H9 (cell line): ENCODE measurements at regions not wholly inside any gene's neighbourhood (a gene's known extent, or its start where the extent isn't known, plus 50 kb on each side); places are given as distances from the start of the nearest gene placed in this dataset.

Experiments used
- DNase-seq: peaks from one replicate; pipeline ENCODE4 v3.0.0-alpha.2; 2017
- H2AFZ ChIP-seq: one replicate; pipeline ENCODE4 v1.6.1; 2013; ENCODE audit warnings: mild to moderate bottlenecking, low read length, control low read depth, moderate library complexity
- H2AK5ac ChIP-seq: 2 replicates; pipeline ENCODE4 v1.6.1; 2013; ENCODE audit warnings: low read length, control low read depth, mixed read lengths; ENCODE audit not compliant: insufficient read length
- H2BK120ac ChIP-seq: one replicate; pipeline ENCODE4 v1.6.1; 2013; ENCODE audit warnings: low read depth, mild to moderate bottlenecking, low read length, control low read depth, inconsistent platforms; ENCODE audit not compliant: poor library complexity, severe bottlenecking
- H2BK12ac ChIP-seq: 2 replicates; pipeline ENCODE4 v1.6.1; 2013; ENCODE audit warnings: low read length, control low read depth, mixed read lengths, low read depth; ENCODE audit not compliant: insufficient read length
- H2BK15ac ChIP-seq: 2 replicates; pipeline ENCODE4 v1.6.1; 2013; ENCODE audit warnings: low read depth, low read length, control low read depth
- H2BK20ac ChIP-seq: one replicate; pipeline ENCODE4 v1.6.1; 2013; ENCODE audit warnings: low read depth, mild to moderate bottlenecking, low read length, control low read depth, inconsistent platforms; ENCODE audit not compliant: poor library complexity, severe bottlenecking
- H2BK5ac ChIP-seq: 2 replicates; pipeline ENCODE4 v1.6.1; 2013; ENCODE audit warnings: low read length, control low read depth, mixed read lengths; ENCODE audit not compliant: insufficient read length
- H3K14ac ChIP-seq: 2 replicates; pipeline ENCODE4 v1.6.1; 2013; ENCODE audit warnings: low read length, control low read depth; ENCODE audit not compliant: insufficient read depth
- H3K18ac ChIP-seq: 2 replicates; pipeline ENCODE4 v1.6.1; 2013; ENCODE audit warnings: low read depth, mild to moderate bottlenecking, mixed read lengths, low read length, control low read depth; ENCODE audit not compliant: insufficient read length
- H3K23ac ChIP-seq: 2 replicates; pipeline ENCODE4 v1.6.1; 2013; ENCODE audit warnings: low read length, control low read depth, mixed read lengths, low read depth; ENCODE audit not compliant: insufficient read length
- H3K23me2 ChIP-seq: 2 replicates; pipeline ENCODE4 v1.6.1; 2013; ENCODE audit warnings: low read depth, mild to moderate bottlenecking, mixed read lengths, low read length, control low read depth; ENCODE audit not compliant: insufficient read length, poor library complexity, severe bottlenecking
- H3K27ac ChIP-seq: 2 replicates; pipeline ENCODE4 v1.5.1; 2013; ENCODE audit warnings: low read length, control low read depth, mixed read lengths, low read depth; ENCODE audit not compliant: insufficient read length
- H3K27me3 ChIP-seq: 2 replicates; pipeline ENCODE4 v1.6.1; 2013; ENCODE audit warnings: low read length, control low read depth, inconsistent platforms; ENCODE audit not compliant: insufficient read depth
- H3K4ac ChIP-seq: 2 replicates; pipeline ENCODE4 v1.6.1; 2013; ENCODE audit warnings: low read depth, mild to moderate bottlenecking, control low read depth, inconsistent platforms, low read length, moderate library complexity
- H3K4me1 ChIP-seq: 2 replicates; pipeline ENCODE4 v1.6.1; 2013; ENCODE audit warnings: low read length, control low read depth, inconsistent platforms; ENCODE audit not compliant: insufficient read depth
- H3K4me2 ChIP-seq: 2 replicates; pipeline ENCODE4 v1.6.1; 2013; ENCODE audit warnings: low read length, control low read depth, mixed read lengths; ENCODE audit not compliant: insufficient read length, insufficient read depth
- H3K56ac ChIP-seq: 2 replicates; pipeline ENCODE4 v1.6.1; 2013; ENCODE audit warnings: low read depth, mild to moderate bottlenecking, mixed read lengths, low read length, control low read depth; ENCODE audit not compliant: insufficient read length
- H3K79me1 ChIP-seq: 2 replicates; pipeline ENCODE4 v1.6.1; 2013; ENCODE audit warnings: low read depth, mild to moderate bottlenecking, moderate library complexity, low read length, control low read depth, inconsistent platforms; ENCODE audit not compliant: insufficient read depth, poor library complexity, severe bottlenecking
- H3K79me2 ChIP-seq: 2 replicates; pipeline ENCODE4 v1.6.1; 2013; ENCODE audit warnings: low read length, control low read depth, inconsistent platforms; ENCODE audit not compliant: insufficient read depth
- H3K9ac ChIP-seq: 2 replicates; pipeline ENCODE4 v1.6.1; 2013; ENCODE audit warnings: low read length, control low read depth, mixed read lengths; ENCODE audit not compliant: insufficient read length; ENCODE audit errors: extremely low read depth
- H3K9me3 ChIP-seq: one replicate; pipeline ENCODE4 v1.6.1; 2013; ENCODE audit warnings: low read depth, low read length, inconsistent platforms; ENCODE audit not compliant: control insufficient read depth
- H3T11ph ChIP-seq: one replicate; pipeline ENCODE4 v1.6.1; 2013; ENCODE audit warnings: mild to moderate bottlenecking, low read length, control low read depth, inconsistent platforms
- H4K20me1 ChIP-seq: one replicate; pipeline ENCODE4 v1.6.1; 2013; ENCODE audit not compliant: control insufficient read depth, insufficient read length, insufficient read depth
- H4K5ac ChIP-seq: 2 replicates; pipeline ENCODE4 v1.6.1; 2013; ENCODE audit warnings: low read depth, mild to moderate bottlenecking, mixed read lengths, low read length, control low read depth; ENCODE audit not compliant: insufficient read length
- H4K8ac ChIP-seq: replicated peaks from 2 replicates; pipeline ENCODE4 v1.6.1; 2013; ENCODE audit warnings: low read length, control low read depth, mixed read lengths, low read depth; ENCODE audit not compliant: insufficient read length
- H4K91ac ChIP-seq: 2 replicates; pipeline ENCODE4 v1.6.1; 2013; ENCODE audit warnings: low read depth, mild to moderate bottlenecking, moderate library complexity, mixed read lengths, low read length, control low read depth; ENCODE audit not compliant: insufficient read length
- H3K27ac Mint-ChIP-seq, 3 experiments: 2 replicates in 2 of 3; 3 replicates in 1 of 3; pipeline ENCODE4 v1.8.0; 2020 to 2021; ENCODE audit warnings: mixed read lengths in 3 of 3, mild to moderate bottlenecking in 1 of 3, moderate library complexity in 1 of 3
- H3K27me3 Mint-ChIP-seq: 2 replicates; pipeline ENCODE4 v1.8.0; 2021; ENCODE audit warnings: low read depth, mild to moderate bottlenecking, moderate library complexity, mixed read lengths
- H3K36me3 Mint-ChIP-seq, 3 experiments: 2 replicates in 2 of 3; 3 replicates in 1 of 3; pipeline ENCODE4 v1.8.0; 2020 to 2021; ENCODE audit warnings: low read depth in 3 of 3, mixed read lengths in 3 of 3; ENCODE audit not compliant: insufficient read depth in 1 of 3
- H3K4me1 Mint-ChIP-seq, 2 experiments: 2 replicates each; pipeline ENCODE4 v1.8.0; 2020; ENCODE audit warnings: mixed read lengths in 2 of 2
- H3K4me3 Mint-ChIP-seq, 2 experiments: 2 replicates in 1 of 2; 3 replicates in 1 of 2; pipeline ENCODE4 v1.8.0; 2020 to 2021; ENCODE audit warnings: mild to moderate bottlenecking in 2 of 2, mixed read lengths in 2 of 2, moderate library complexity in 1 of 2
- H3K9me3 Mint-ChIP-seq, 2 experiments: 2 replicates in 1 of 2; 3 replicates in 1 of 2; pipeline ENCODE4 v1.8.0; 2020; ENCODE audit warnings: mild to moderate bottlenecking in 2 of 2, mixed read lengths in 2 of 2, moderate library complexity in 1 of 2
- WGBS: extraction: QIAGEN DNeasy Blood & Tissue Kit; methylation state at CpG from one replicate; pipeline ENCODE4 v1.1.7; 2013; ENCODE audit warnings: missing lambda C conversion rate, low lambda C conversion rate, mixed read lengths; ENCODE audit not compliant: insufficient read length; ENCODE audit errors: extremely low coverage; 5-methylcytosine and 5-hydroxymethylcytosine counted together
- TF ChIP-seq, protein P1 (sequence below): fragments of 200-600 bp; sonication (generic); conservative IDR thresholded peaks from 3 replicates; pipeline ENCODE4 v1.8.0; 2021; ENCODE audit warnings: antibody characterized with exemption, mild to moderate bottlenecking

DNA sequence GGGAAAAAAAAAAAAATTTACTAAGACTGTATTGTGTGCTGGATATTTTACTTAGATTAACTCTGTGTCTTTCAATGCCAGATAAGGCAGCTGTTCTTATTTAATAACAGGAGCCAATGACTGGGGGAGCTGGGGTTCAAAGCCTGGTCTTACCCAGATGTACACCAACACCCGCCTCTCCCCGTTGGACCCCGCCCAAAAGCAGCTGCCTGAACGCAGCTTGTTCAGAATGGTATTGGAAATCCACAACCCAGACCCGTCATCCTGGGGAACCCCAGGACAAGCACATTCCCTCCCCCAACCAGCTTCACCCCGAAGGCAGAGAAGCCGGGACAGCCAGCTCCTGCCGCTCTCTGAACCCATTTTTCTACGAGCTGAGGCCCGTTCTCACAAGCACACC lies 113.6 kb upstream of the TMPRSS2 start:
- Histone ChIP-seq H3K79me2 (no peaks in the 10 kb centered on the region), H3K27ac (no peak overlapping the region), H2BK15ac (no peak overlapping the region), H3K56ac (no peak overlapping the region), H2AFZ (no peak overlapping the region), H3K23me2 (no peaks in the 10 kb centered on the region), H3K4me2 (no peak overlapping the region), H3K27me3 (no peaks in the 10 kb centered on the region), H3K79me1 (no peaks in the 10 kb centered on the region), H2AK5ac (no peak overlapping the region), H2BK12ac (no peak overlapping the region), H4K8ac (no peak overlapping the region), H3K4ac (no peak overlapping the region), H3K9ac (no peak overlapping the region), H2BK120ac (no peak overlapping the region), H4K20me1 (no peaks in the 10 kb centered on the region), H3K23ac (no peak overlapping the region), H2BK5ac (no peak overlapping the region), H2BK20ac (no peak overlapping the region), H4K91ac (no peak overlapping the region), H3T11ph (no peak overlapping the region), H3K14ac (no peak overlapping the region), H3K4me1 (no peaks in the 10 kb centered on the region), H4K5ac (no peak overlapping the region), H3K18ac (no peak overlapping the region), H3K9me3 (no peaks in the 10 kb centered on the region)
- no peak for DNase-seq
- no peak overlapping the region for H3K4me3 Mint-ChIP-seq
- H3K36me3 Mint-ChIP-seq, result peaks cover 0 to 2% (median 0%) of the 10 kb centered on the region in 3 experiments; a peak in 2 of 7 replicates
- TF ChIP-seq, protein P1, sequence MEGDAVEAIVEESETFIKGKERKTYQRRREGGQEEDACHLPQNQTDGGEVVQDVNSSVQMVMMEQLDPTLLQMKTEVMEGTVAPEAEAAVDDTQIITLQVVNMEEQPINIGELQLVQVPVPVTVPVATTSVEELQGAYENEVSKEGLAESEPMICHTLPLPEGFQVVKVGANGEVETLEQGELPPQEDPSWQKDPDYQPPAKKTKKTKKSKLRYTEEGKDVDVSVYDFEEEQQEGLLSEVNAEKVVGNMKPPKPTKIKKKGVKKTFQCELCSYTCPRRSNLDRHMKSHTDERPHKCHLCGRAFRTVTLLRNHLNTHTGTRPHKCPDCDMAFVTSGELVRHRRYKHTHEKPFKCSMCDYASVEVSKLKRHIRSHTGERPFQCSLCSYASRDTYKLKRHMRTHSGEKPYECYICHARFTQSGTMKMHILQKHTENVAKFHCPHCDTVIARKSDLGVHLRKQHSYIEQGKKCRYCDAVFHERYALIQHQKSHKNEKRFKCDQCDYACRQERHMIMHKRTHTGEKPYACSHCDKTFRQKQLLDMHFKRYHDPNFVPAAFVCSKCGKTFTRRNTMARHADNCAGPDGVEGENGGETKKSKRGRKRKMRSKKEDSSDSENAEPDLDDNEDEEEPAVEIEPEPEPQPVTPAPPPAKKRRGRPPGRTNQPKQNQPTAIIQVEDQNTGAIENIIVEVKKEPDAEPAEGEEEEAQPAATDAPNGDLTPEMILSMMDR, result no peak
- H3K4me1 Mint-ChIP-seq, result 0 out of 4 replicates have a peak, but pooled peaks cover 0 to 2% of the 10 kb centered on the region in 2 experiments
- no peak overlapping the region for H3K27ac Mint-ChIP-seq
- H3K27me3 Mint-ChIP-seq, result peaks cover 2% of the 10 kb centered on the region
- H3K9me3 Mint-ChIP-seq, result peaks cover 0 to 2% of the 10 kb centered on the region in 2 experiments; a peak in 3 of 5 replicates
- WGBS, result no CpG with 5 or more reads among the region's 10 CpGs
